ENCODE measurements at regions not wholly inside any gene's neighbourhood (a gene's known extent, or its start where the extent isn't known, plus 50 kb on each side); places are given as distances from the start of the nearest gene placed in this dataset.

GRCh38 chr21:19850157-19850556, 1148.1 kb upstream of the NCAM2 start:
- DNase-seq (ENCODE audit: low spot score) = no peak

- no peak for DNase-seq (ENCODE audit: low spot score)
These were observed 1145.1 kb upstream of the NCAM2 start for GRCh38 chr21:19853061-19853460.

GRCh38 chr21:19853709-19854575, 1144.3 kb upstream of the NCAM2 start:
- DNase-seq (ENCODE audit: low spot score) = peak; percentile 27

DNA sequence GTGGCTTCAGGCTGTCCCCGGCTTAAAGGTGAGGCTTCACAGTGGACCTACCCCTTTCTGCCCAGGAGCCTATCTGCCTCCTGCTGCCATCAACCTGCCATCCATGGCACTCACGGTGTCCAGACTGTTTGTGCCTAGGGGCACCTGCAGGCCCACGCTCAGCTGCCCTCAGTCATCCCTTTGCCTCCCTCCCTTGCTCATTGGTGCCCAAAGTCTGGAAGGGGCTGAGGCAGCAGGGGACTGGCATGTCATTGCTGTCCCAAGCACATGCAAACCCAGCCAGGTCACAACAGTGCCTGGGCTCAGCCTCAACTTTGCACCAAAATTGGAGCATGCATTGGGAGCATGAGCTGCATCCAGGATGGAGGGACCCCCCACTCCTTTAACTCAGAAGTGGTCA, 1142.7 kb upstream of the NCAM2 start:
- DNase-seq (ENCODE audit: low spot score) = no peak

DNA sequence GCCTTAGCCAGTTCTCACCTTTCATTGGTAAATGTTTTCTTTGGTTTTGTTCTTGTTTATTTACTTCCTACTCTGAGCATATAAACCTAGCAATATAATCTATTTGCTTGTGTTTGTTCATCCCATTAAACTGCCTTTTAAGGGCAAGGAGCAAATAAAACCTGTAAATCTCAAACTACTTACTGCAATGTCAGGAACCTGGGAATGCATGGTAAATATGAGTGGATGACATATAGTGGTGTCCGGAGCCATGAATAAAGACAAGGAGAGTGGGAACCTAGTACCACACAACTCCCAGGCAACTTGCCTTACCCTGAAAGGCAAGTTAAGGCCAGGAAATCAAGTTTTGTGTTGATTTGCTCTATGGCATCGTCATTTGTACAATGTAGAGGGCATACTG, 1133.7 kb upstream of the NCAM2 start:
- DNase-seq (ENCODE audit: low spot score) = no peak

DNA sequence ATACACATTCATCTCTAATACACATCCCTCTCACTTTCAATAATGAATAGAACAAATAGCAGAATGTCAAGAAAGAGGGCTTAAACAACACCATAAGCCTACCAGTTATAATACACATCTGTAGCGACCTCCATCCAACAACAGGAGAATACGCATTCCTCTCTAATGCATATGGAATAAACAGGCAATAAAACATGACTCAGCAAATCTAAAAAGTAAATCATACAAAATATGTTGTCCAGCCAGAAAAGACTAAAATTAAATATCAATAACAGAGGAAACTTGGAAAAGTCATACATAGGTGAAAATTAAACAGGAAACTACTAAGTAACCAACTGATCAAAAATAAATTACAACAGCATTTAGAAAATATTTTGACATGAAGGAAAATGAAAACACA, 1127.5 kb upstream of the NCAM2 start:
- DNase-seq (ENCODE audit: low spot score) = no peak

DNA sequence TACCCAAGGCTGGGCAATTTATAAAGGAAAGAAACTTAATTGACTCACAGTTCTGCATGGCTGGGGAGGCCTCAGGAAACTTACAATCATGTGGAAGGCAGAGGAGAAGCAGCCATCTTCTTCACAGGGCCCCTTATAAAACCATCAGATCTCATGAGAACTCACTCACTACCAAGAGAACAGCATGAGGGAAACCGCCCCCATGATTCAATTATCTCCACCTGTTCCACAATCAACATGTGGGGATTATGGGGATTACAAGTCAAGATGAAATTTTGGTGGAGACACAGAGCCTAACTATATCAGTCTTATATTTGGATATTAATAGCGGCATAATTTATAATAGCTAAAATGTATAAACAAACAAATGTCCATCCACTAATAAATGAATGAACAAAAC, 1123.7 kb upstream of the NCAM2 start:
- DNase-seq (ENCODE audit: low spot score) = no peak

GRCh38 chr21:19878133-19878532, 1120.1 kb upstream of the NCAM2 start:
- no peak for DNase-seq (ENCODE audit: low spot score)

DNA sequence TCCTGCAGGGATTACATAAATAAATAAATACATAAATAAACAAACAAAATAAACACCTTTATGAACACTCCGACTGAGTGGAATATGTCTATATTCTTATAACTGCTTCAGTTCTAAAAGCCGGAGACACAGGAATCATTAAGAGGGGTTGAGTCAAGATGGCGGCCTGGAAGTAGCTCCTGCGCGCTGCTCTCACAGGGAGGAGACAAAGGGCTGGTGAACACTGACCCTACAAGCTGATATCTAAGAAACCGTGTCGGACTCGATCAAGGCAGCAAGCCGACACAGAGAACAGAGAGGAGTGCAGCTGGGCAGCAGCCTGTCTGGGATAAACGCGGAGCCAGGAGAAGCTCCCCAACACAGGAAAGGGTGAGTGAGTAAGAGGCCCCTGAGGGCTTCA, 1098.6 kb upstream of the NCAM2 start:
- DNase-seq (ENCODE audit: low spot score) = no peak

- DNase-seq (ENCODE audit: low spot score) = no peak
These were observed 1098.1 kb upstream of the NCAM2 start for GRCh38 chr21:19900149-19900548.

DNA sequence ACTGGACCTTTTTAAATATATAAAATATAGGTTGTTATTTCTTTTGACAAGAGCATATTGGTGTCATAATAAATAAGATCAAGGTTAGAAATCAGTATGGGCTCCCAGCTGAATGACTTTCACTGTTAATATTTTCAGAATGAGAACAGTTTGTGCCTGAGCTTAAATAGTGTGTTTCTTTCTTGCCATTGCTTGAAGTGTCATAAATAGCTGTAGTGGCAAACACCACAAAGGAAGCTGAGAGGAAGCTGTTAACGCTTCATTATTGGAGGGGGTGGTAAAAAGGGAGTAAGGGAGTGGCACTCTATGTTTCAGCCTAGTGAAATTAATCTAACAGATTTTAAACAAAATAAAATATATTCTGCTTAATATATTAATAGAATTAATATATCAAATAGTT, 1089.8 kb upstream of the NCAM2 start:
- no peak for DNase-seq (ENCODE audit: low spot score)

- no peak for DNase-seq (ENCODE audit: low spot score)
These were observed 1084.2 kb upstream of the NCAM2 start for GRCh38 chr21:19914028-19914427.

DNA sequence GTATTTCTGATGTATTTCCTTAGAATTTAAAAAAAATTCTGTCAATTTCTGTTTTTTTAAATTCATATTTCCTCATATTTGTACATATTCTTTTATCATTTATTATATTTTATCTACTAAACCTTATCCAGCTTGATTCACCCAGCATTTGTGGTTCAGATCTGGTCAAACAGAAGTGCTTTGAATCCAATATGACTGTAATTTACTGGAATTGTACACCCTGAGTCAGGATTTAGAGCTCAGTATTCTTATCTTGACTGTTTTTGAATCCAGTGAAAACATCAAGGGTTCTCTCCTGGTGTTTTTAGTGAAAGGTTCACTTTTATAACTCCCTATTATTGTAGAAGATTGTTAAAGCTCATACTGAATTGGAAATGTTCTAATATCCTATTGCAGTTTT, 1077.0 kb upstream of the NCAM2 start:
- DNase-seq (ENCODE audit: low spot score) = no peak

GRCh38 chr21:19922122-19922521, 1076.1 kb upstream of the NCAM2 start:
- DNase-seq (ENCODE audit: low spot score) = no peak

DNA sequence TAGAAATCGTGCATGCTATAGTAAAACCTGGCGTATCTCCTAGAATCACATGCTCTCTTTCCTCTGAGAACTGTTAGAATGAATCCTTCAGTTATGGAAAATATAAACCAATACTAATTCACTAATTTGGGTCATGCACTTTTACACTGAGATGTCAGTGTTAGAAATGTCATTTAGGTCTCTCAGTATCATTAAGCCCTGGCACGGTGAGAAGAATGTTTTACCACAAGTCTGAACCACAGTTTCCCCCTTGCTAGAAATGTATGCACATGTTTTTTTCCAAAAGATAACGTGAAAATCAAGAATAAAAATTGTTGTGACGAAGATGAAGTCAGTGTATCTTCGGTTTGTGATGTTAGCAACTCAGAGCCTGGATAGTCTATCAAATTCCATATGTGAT, 1062.7 kb upstream of the NCAM2 start:
- DNase-seq (ENCODE audit: low spot score) = no peak

- no peak for DNase-seq (ENCODE audit: low spot score)
These were observed 1060.6 kb upstream of the NCAM2 start for GRCh38 chr21:19937619-19938018.

DNA sequence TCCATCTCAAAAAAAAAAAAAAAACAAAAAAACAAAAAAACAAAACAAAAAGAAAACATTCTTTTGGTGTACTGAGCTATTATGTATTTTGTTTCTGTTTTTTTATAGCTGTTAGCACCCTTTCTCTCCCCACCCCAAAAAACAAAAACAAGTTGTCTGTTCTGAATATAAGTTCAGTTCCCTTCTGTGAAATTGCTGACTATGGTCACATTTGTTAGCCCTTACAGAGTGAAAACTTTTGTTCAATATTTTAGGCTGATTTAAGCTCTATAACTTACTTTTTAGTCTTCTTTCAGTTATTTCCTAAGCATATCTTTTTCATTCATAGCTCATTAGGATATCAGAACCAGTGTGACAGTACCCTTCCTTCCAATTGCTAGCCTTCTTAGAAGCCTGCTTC, 1056.6 kb upstream of the NCAM2 start:
- DNase-seq (ENCODE audit: low spot score) = no peak

DNA sequence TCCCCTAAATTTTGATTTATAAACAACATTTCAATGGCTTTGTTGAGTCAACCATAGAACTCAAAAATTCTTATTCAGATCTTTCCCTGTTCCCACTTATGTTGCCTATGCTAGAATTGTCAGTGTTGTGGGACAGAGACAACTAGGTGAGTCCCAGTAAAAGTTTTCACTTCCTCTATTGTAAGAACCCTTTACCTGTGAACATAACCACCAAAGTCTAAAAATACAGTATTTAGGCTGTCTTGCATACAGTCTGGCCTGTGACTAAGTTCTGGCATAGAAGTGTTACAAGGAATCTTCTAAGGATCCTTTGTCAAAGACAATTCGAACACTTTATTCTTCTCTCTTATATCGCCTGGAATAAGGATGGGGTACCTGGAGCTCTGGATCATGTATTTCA, 1047.9 kb upstream of the NCAM2 start:
- no peak for DNase-seq (ENCODE audit: low spot score)

GRCh38 chr21:19969156-19969555, 1029.1 kb upstream of the NCAM2 start:
- DNase-seq (ENCODE audit: low spot score) = no peak

GRCh38 chr21:19981938-19982337, 1016.3 kb upstream of the NCAM2 start:
- DNase-seq (ENCODE audit: low spot score) = peak; percentile 5

- DNase-seq (ENCODE audit: low spot score) = no peak
These were observed 1011.8 kb upstream of the NCAM2 start for GRCh38 chr21:19986396-19986795.

- no peak for DNase-seq (ENCODE audit: low spot score)
These were observed 1010.5 kb upstream of the NCAM2 start for GRCh38 chr21:19987671-19988070.

- no peak for DNase-seq (ENCODE audit: low spot score)
These were observed 1005.7 kb upstream of the NCAM2 start for GRCh38 chr21:19992540-19992939.

- no peak for DNase-seq (ENCODE audit: low spot score)
These were observed 1004.9 kb upstream of the NCAM2 start for GRCh38 chr21:19993268-19993667.

Measured in SW480 (cell line).